ENCODE measurements at regions not wholly inside any gene's neighbourhood (a gene's known extent, or its start where the extent isn't known, plus 50 kb on each side); places are given as distances from the start of the nearest gene placed in this dataset.

DNA sequence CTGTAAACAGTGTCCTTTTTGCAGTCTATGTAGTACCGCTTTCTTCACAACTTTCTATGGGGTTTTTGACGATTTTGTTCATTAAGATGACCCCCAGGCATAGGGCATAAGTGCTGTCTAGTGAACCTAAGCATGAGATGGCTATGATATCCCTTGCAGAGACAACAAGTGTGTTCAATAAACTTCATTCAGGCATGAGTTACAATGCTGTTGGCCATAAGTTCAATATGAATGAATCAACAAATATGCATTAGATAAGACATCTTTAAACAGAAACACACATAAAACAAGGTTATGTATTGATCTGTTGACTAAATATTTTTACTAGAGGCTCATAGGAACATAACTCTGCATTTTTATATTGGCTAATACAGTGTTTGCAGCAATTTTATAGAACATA is 1322.0 kb downstream of the ARAP2 start:
- Histone ChIP-seq H3K27me3 (no peaks in the 10 kb centered on the region), H3K27ac (no peak overlapping the region), H3K9me3 (replicated peaks in 1 of 3) (no peaks in the 10 kb centered on the region), H3K36me3 (replicated peaks in 1 of 2) (no peaks in the 10 kb centered on the region), H3K4me1 (replicated peaks in 1 of 2) (no peaks in the 10 kb centered on the region), H3K4me3 (no peak overlapping the region)
- no peak for DNase-seq
- 81 to 89% (median 85%) methylated on average over 2 of the region's 2 CpGs for WGBS, 4 donors
- TF ChIP-seq POLR2A (IDR thresholded peaks at IDR 0.05): no peak
- TF ChIP-seq, protein P1, sequence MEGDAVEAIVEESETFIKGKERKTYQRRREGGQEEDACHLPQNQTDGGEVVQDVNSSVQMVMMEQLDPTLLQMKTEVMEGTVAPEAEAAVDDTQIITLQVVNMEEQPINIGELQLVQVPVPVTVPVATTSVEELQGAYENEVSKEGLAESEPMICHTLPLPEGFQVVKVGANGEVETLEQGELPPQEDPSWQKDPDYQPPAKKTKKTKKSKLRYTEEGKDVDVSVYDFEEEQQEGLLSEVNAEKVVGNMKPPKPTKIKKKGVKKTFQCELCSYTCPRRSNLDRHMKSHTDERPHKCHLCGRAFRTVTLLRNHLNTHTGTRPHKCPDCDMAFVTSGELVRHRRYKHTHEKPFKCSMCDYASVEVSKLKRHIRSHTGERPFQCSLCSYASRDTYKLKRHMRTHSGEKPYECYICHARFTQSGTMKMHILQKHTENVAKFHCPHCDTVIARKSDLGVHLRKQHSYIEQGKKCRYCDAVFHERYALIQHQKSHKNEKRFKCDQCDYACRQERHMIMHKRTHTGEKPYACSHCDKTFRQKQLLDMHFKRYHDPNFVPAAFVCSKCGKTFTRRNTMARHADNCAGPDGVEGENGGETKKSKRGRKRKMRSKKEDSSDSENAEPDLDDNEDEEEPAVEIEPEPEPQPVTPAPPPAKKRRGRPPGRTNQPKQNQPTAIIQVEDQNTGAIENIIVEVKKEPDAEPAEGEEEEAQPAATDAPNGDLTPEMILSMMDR (IDR thresholded peaks at IDR 0.05): no peak
- intact Hi-C loops (cut with DNase I): no loop called here

DNA sequence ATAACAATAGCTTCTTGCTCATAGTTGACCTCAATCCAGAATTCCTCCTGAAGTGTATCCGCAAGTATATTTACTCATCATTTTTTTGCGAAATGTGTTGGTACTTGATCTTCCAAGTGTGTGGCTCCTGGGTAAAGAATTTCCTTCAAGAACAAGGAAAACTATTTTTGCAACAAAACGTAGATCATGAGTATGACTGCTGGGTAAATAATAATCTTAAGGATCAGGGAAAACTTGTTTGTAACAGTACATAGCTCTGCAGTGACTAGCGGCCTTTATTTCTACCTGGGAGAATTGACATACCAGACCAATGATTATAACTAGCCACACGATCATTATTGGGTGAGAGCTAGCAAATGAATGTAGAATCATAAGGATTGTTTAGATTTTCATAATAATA is 1311.7 kb downstream of the ARAP2 start:
- intact Hi-C loops (cut with DNase I): no loop called here
- no peaks in the 10 kb centered on the region for H3K9me3 ChIP-seq (replicated peaks in 1 of 3)
- TF ChIP-seq, protein P1 (IDR thresholded peaks at IDR 0.05): no peak

DNA sequence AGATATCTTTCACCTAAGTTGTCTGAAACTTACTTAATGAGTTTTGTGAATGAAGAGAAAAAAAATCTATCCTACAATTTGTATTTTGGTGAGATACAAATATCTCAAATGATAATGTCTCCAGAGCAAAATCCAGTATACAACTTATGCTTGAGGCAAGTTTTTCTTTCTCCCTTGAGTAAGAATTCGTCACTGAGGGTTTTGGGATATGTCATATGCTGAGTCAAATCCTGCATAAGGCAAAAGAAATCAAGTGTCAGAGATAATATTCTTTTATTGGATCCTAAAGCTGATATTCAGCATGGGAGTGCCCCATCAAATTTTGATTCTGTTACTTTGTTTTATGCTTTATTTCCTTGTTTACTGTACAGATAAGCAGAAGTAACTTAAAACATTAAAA is 1308.6 kb downstream of the ARAP2 start:
- H3K27ac ChIP-seq: no peak overlapping the region
- intact Hi-C loops (cut with DNase I): no loop called here
- WGBS, 4 donors: 23 to 41% (median 27%) methylated on average over 1 of the region's 1 CpG

More for the DNA sequence above, 1311.7 kb downstream of the ARAP2 start:
- H3K27me3 ChIP-seq: no peaks in the 10 kb centered on the region
- H3K4me1 ChIP-seq (replicated peaks in 1 of 2): no peaks in the 10 kb centered on the region
- no peak overlapping the region for H3K27ac ChIP-seq
- no peak for DNase-seq
- no peaks in the 10 kb centered on the region for H3K36me3 ChIP-seq (replicated peaks in 1 of 2)
- no peak overlapping the region for H3K4me3 ChIP-seq
- WGBS, 4 donors: 57 to 72% (median 65%) methylated on average over 5 of the region's 5 CpGs

GRCh38 chr4:34939073-34939472 is 1305.2 kb downstream of the ARAP2 start:
- Histone ChIP-seq H3K9me3 (replicated peaks in 1 of 3) (no peaks in the 10 kb centered on the region), H3K27ac (no peak overlapping the region), H3K4me1 (replicated peaks in 1 of 2) (no peaks in the 10 kb centered on the region), H3K27me3 (no peaks in the 10 kb centered on the region), H3K4me3 (no peak overlapping the region), H3K36me3 (replicated peaks in 1 of 2) (no peaks in the 10 kb centered on the region)
- 84 to 90% (median 85%) methylated on average over 8 to 14 of the region's 14 CpGs for WGBS, 4 donors
- TF ChIP-seq POLR2A (IDR thresholded peaks at IDR 0.05): no peak
- TF ChIP-seq, protein P1 (IDR thresholded peaks at IDR 0.05): no peak
- intact Hi-C loops (cut with DNase I): no loop called here
- no peak for DNase-seq

More for the DNA sequence above, 1308.6 kb downstream of the ARAP2 start:
- no peak for TF ChIP-seq POLR2A (IDR thresholded peaks at IDR 0.05)
- TF ChIP-seq, protein P1 (IDR thresholded peaks at IDR 0.05): no peak
- Histone ChIP-seq H3K36me3 (replicated peaks in 1 of 2) (no peaks in the 10 kb centered on the region), H3K9me3 (replicated peaks in 1 of 3) (no peaks in the 10 kb centered on the region), H3K27me3 (no peaks in the 10 kb centered on the region), H3K4me1 (replicated peaks in 1 of 2) (no peaks in the 10 kb centered on the region), H3K4me3 (no peak overlapping the region)
- no peak for DNase-seq

Data from adrenal gland (tissue), 9 donors.